ENCODE measurements at regions not wholly inside any gene's neighbourhood (a gene's known extent, or its start where the extent isn't known, plus 50 kb on each side); places are given as distances from the start of the nearest gene placed in this dataset.

GRCh38 chr10:57222603-57223002 lies 861.5 kb upstream of the ZWINT start:
- Histone ChIP-seq H3K9me3 (ENCODE audit: insufficient read depth, low read depth, low read length) (no peaks in the 10 kb centered on the region), H3K4me1 (ENCODE audit: insufficient read depth, low read length, poor library complexity, severe bottlenecking) (no peaks in the 10 kb centered on the region), H3K27me3 (ENCODE audit: insufficient read depth, low read length, poor library complexity, severe bottlenecking) (no peaks in the 10 kb centered on the region), H3F3A (ENCODE audit: low read depth) (no peaks in the 10 kb centered on the region), H3K4me3 (ENCODE audit: low read length, poor library complexity, severe bottlenecking) (no peak overlapping the region), H3K4me2 (ENCODE audit: low read depth, low read length, poor library complexity, severe bottlenecking) (no peak overlapping the region), H3K9me2 (replicated peaks; ENCODE audit: low read depth, low read length) (no peaks in the 10 kb centered on the region), H3K36me3 (ENCODE audit: insufficient read depth, low read length) (no peaks in the 10 kb centered on the region), H3K79me2 (ENCODE audit: insufficient read depth, low read length) (no peaks in the 10 kb centered on the region), H3K9ac (ENCODE audit: low read depth, low read length, poor library complexity, severe bottlenecking) (no peak overlapping the region), H4K20me1 (ENCODE audit: insufficient read depth, low read length, poor library complexity, severe bottlenecking) (no peaks in the 10 kb centered on the region), H2AFZ (ENCODE audit: low read length) (no peak overlapping the region)
- no peak for TF ChIP-seq CTCF (conservative IDR thresholded peaks at IDR 0.05; ENCODE audit: low read length)

GRCh38 chr10:57222129-57222528 lies 861.1 kb upstream of the ZWINT start:
- TF ChIP-seq EZH2phosphoT487 (IDR thresholded peaks at IDR 0.05; ENCODE audit: borderline replicate concordance) (no peak), CTCF (conservative IDR thresholded peaks at IDR 0.05; ENCODE audit: low read length) (no peak)
- no peaks in the 10 kb centered on the region for H3K4me1 ChIP-seq (ENCODE audit: insufficient read depth, low read length, poor library complexity, severe bottlenecking)
- no peaks in the 10 kb centered on the region for H3K36me3 ChIP-seq (ENCODE audit: insufficient read depth, low read length)
- no peak overlapping the region for H3K4me3 ChIP-seq (ENCODE audit: low read length, poor library complexity, severe bottlenecking)
- H3K79me2 ChIP-seq (ENCODE audit: insufficient read depth, low read length) = no peaks in the 10 kb centered on the region
- no peaks in the 10 kb centered on the region for H3K9me3 ChIP-seq (ENCODE audit: insufficient read depth, low read depth, low read length)
- H3K9me2 ChIP-seq (replicated peaks; ENCODE audit: low read depth, low read length) = no peaks in the 10 kb centered on the region
- no peak overlapping the region for H2AFZ ChIP-seq (ENCODE audit: low read length)
- no peak overlapping the region for H3K9ac ChIP-seq (ENCODE audit: low read depth, low read length, poor library complexity, severe bottlenecking)
- H3F3A ChIP-seq (ENCODE audit: low read depth) = no peaks in the 10 kb centered on the region
- H3K27me3 ChIP-seq (ENCODE audit: insufficient read depth, low read length, poor library complexity, severe bottlenecking) = no peaks in the 10 kb centered on the region
- H4K20me1 ChIP-seq (ENCODE audit: insufficient read depth, low read length, poor library complexity, severe bottlenecking) = no peaks in the 10 kb centered on the region
- no peak overlapping the region for H3K4me2 ChIP-seq (ENCODE audit: low read depth, low read length, poor library complexity, severe bottlenecking)

- no peaks in the 10 kb centered on the region for H3K36me3 ChIP-seq (ENCODE audit: insufficient read depth, low read length)
- no peaks in the 10 kb centered on the region for H3K27me3 ChIP-seq (ENCODE audit: insufficient read depth, low read length, poor library complexity, severe bottlenecking)
- H3F3A ChIP-seq (ENCODE audit: low read depth) = no peaks in the 10 kb centered on the region
- H3K9ac ChIP-seq (ENCODE audit: low read depth, low read length, poor library complexity, severe bottlenecking) = no peak overlapping the region
- H3K4me3 ChIP-seq (ENCODE audit: low read length, poor library complexity, severe bottlenecking) = no peak overlapping the region
- H2AFZ ChIP-seq (ENCODE audit: low read length) = no peak overlapping the region
- no peak for TF ChIP-seq EZH2phosphoT487 (IDR thresholded peaks at IDR 0.05; ENCODE audit: borderline replicate concordance)
- no peak for TF ChIP-seq CTCF (conservative IDR thresholded peaks at IDR 0.05; ENCODE audit: low read length)
- H4K20me1 ChIP-seq (ENCODE audit: insufficient read depth, low read length, poor library complexity, severe bottlenecking) = no peaks in the 10 kb centered on the region
- no peaks in the 10 kb centered on the region for H3K9me2 ChIP-seq (replicated peaks; ENCODE audit: low read depth, low read length)
- H3K4me2 ChIP-seq (ENCODE audit: low read depth, low read length, poor library complexity, severe bottlenecking) = no peak overlapping the region
- no peaks in the 10 kb centered on the region for H3K9me3 ChIP-seq (ENCODE audit: insufficient read depth, low read depth, low read length)
- H3K79me2 ChIP-seq (ENCODE audit: insufficient read depth, low read length) = no peaks in the 10 kb centered on the region
- no peaks in the 10 kb centered on the region for H3K4me1 ChIP-seq (ENCODE audit: insufficient read depth, low read length, poor library complexity, severe bottlenecking)
Observed at GRCh38 chr10:57221674-57222073, 860.6 kb upstream of the ZWINT start.
